CD1c-positive myeloid dendritic cell (primary cell): ENCODE measurements at regions not wholly inside any gene's neighbourhood (a gene's known extent, or its start where the extent isn't known, plus 50 kb on each side); places are given as distances from the start of the nearest gene placed in this dataset.

Experiments used
- DNase-seq: peaks from one replicate; pipeline ENCODE4 v3.0.0-alpha.2; 2016; ENCODE audit errors: extremely low spot score

- no peak for DNase-seq
Measured at GRCh38 chr5:125323613-125324012, 577.2 kb upstream of the ZNF608 start.

DNA sequence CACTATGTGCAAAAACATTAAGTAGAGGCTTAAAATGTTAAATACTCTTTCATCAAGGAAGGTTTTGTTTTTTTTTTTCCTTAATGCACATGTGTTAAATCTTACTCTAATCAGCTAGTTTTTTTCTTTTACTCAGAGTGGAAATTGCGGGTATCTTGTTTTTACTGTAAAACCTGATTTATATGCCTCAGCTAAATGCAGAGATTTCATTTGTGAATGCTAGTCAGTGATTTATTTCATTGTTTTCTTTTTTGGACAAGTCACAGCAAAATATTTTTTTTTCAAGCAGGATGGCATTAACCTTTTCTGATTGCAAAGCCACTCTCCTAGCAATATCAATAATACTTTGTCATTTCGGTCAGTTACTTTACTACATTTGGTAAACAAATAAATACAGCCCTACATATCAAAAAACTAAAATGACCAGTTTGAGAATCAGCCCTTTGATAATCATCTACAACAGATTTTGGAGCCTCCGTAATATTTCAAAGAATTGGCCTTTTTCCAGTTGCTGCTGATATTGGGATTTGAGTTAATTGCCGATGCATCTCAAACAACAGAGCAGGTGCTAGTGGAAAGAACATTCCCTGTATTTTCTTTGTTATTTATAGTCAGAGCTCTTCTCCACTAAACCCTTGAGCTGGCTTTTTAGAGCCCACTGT lies 579.2 kb upstream of the ZNF608 start:
- no peak for DNase-seq

- DNase-seq: no peak
Measured at GRCh38 chr5:125326150-125326510, 579.7 kb upstream of the ZNF608 start.

GRCh38 chr5:125327676-125328075 lies 581.2 kb upstream of the ZNF608 start:
- DNase-seq: no peak

- DNase-seq: no peak
Measured at GRCh38 chr5:125331987-125332598, 585.7 kb upstream of the ZNF608 start.

GRCh38 chr5:125333416-125333815 lies 587.0 kb upstream of the ZNF608 start:
- DNase-seq: no peak

DNA sequence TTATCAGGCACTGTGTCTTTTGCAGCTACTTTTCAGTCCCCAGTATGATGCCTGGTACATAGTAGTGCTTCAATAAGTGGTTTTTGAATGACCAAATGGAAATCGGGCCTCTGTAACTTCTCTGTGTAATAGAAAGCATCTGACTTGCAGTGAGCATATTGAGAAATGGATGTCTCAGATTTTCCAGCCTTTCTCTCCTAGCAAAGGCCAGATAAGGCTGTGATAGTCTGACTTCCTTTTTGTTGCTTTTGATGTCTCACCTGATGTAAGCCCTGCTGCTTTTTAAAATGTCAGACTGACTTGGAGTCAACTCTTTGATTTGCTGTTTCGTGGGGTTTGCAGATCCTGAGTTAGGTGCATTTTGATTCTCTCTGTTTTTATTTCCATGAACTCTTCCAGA lies 590.0 kb upstream of the ZNF608 start:
- DNase-seq: no peak

DNA sequence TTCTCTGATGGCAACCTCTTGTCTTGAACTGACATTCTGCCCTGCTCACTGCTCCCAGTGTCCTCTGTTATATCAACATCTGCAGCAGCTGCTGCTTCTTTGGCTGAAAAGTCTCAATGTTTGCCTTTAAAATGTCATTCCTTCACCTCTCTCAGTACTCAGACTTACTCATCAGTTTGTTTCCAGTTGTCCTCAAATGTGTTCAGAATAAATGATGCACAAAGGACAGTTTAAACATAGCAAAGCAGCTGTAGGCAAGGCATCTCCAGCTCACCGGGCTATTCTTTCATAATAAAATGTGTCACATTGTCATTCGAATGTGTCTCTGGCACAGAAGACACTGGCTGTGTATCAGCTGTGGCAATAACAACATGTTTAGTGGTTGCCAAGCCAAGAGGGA lies 590.9 kb upstream of the ZNF608 start:
- no peak for DNase-seq

DNA sequence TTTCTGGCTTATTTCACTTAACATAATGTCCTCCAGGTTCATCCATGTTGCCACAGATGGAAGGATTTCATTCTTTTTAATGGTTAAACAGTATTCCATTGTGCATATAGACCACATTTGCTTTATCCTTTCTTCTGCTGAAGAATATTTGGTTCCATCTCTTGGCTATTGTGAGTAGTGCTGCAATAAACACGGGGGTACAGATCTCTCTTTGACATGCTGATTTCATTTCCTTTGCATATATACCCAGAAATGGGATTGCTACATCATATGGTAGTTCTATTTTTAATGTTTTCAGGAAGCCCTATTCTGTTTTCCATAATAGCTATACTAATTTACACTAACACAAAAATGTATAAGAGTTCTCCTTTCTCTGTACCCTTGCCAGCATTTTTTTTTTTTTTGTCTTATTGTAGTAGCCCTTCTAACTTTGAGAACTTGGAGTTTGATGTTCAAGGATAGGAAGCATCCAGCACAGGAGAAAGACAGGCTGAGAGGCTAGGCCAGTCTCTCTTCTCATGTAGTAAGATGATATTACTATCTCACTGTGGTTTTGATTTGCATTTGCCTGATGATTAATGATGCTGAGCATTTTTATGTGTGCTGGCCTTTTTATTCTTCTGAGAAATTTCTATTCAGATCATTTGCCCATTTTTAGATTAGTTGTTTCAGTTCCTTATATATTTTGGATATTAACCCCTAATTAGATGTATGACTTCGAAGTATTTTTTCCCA lies 592.2 kb upstream of the ZNF608 start:
- DNase-seq: no peak

- DNase-seq: no peak
Measured at GRCh38 chr5:125341436-125341835, 595.0 kb upstream of the ZNF608 start.

DNA sequence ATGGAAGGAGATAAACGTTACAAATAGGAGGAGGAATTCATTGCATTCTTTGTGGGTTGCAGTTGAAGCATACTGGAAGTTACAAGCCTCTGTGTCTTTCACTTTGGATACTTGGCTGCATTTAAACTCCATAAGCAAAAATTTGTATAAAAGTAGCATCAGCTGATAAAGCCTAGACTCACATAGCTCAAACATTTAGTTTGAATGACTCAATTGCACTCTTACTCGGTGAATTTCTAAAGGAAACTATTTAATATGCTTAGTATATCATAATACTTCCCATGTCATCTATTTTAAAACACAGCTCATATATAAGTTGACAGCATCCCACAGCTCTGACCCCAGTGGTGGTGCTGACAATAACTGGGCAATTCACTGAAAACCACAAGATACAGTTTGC lies 596.6 kb upstream of the ZNF608 start:
- no peak for DNase-seq

GRCh38 chr5:125346316-125346715 lies 599.9 kb upstream of the ZNF608 start:
- DNase-seq: no peak

GRCh38 chr5:125348221-125348692 lies 601.8 kb upstream of the ZNF608 start:
- DNase-seq: no peak

DNA sequence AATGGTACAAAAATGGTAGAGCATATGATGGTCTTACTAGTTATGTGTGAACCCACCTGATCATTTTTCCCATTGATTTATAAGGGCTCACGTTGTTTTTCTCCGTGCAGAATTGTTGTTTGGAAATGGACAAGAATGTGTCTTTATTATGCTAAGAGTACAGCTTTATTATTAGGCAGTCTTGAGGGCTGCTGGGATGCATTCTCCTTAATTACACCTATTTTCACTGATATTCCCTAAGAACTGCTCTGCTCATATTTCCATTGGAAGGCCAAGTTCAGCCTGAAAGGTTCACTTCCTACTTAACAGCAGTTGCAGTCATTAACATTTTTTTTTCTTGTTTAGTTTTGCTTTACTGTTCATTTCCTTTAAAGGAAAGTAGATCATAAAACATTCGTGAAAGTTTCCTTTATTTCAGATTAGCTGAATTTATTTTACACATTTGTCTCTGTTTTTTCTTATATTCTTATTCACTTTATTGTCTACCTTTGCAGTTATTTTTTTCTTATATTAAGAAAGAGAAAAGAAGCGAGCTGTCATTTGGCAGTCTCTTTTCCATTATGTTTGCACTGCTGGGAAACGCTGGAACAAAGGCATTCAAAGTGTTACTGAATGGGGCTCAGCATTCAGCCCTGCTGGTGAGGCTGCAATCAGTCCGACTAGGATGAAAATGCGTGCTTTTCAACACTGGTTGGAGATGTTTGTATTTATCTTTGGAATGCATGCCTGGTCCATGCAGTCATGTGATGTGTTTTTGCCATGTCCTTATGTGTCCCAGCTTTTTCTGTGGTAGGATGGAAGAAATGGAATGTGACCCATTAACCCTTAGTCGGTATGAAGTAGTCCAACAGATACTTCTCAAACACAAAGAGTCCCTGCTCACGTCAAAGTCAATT lies 602.7 kb upstream of the ZNF608 start:
- no peak for DNase-seq

- no peak for DNase-seq
Measured at GRCh38 chr5:125357660-125358059, 611.2 kb upstream of the ZNF608 start.

GRCh38 chr5:125365747-125366146 lies 619.3 kb upstream of the ZNF608 start:
- DNase-seq: no peak

DNA sequence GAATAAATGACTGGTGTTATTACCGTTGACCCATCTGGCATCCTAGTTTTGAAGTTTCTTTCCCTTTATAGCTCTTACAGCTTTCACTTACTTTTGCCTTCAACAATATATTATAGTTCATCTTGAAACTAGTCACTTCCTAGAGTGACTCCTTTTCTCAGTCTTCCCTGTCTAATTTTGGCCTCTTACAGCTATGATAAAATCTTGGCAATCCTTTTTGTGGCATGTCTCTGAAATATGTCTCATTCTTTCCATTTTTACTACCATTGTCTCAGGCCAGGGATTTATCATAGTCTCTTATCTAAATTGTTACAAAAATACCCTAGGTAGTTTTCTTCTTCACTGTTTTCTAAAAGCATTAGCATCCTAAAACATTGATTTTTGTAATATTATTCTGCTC lies 621.3 kb upstream of the ZNF608 start:
- no peak for DNase-seq

DNA sequence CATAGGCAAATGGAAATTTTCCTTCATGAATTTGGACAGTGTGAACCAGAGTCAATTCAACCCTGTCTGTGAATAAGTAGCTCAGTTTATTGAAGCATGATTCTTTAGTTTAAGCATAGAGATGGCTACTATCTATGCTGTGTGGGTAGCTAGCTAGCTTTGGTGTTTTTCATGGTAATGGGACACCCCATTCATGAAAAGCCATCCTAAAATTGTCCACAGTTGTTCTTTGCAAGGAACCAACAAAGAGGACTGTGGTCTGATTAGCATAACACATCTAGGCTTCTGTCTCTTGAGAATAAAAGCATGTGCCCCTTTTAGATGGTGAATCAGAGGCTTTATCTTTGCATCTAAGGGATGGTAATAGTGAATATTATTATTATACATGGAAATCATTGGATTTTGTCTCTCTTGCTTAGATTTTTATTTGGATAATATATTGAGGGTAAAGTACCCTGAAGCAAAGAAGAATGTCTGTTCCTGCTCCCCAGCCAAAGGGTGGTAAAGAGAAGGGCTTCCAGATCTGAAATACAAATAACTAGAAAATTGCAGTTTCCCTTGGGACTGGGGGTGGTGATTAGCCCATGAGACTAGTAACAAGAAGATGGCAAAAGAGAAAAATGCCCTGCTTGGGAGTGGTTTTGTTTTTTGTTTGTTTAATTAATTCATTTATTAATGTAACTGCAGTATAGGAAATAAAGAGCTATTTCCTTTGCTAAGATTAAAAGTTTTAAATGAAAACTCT lies 624.2 kb upstream of the ZNF608 start:
- no peak for DNase-seq

DNA sequence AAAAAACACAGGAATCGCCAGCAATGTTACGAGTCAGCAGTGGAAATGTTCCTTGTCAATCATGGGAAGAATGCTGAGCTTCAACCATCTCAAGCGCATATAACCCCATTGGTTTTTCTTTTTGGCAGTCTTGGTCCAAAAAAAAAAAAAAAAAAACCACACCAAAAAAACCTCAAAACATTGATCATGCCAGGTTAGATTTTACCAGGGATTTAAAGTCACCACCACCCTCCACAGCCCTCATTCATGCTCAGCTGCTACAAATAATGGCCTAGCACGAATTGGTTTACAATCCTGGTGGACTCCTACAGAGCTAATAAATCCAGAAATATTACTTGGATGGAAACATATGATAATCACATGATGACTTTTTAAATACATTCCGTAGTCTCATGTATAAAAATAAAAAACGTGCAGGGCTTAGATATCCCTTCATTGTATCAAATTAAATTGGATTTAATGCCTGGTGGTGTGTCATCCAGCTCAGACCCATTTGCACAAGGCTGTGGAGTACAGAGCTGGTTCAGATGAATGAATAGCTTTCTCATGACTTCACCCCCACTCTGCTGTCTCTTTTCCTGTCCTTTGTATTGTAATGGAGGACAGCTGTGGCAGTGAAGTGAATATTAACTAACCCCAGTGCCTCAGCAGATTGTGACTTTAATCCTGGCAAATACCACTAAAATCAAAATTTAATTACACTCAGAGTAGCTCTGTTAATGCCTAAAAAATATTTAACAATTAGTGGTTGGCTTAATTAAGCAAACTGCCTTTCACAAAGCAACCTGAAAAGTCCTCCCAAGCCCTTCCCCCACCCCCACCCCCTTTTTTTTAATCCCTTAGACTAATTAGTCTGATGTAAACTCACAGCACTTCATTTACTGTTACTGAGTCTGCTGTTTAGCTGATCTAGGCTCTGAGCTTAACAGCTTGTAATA lies 626.5 kb upstream of the ZNF608 start:
- no peak for DNase-seq

DNA sequence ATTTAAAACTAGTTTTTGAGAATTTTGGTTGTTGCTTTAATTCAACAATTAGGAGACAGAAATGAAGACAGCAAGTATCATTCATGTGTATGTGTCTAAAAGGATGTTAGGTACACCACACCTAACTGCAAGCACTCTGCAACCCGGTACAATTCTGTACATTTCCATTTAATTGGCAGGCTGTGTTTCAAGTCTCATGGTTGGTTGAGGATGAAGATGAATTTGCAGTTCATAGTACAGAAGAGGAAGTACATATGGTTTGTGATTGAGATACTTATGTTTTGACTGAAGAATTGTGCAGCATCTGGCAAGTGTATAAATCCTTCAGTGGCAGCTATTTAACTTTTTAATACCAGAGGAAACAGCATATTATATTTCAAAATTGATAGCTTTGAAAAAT lies 628.7 kb upstream of the ZNF608 start:
- DNase-seq: no peak
